K562 (cell line): ENCODE measurements at regions not wholly inside any gene's neighbourhood (a gene's known extent, or its start where the extent isn't known, plus 50 kb on each side); places are given as distances from the start of the nearest gene placed in this dataset.

ENCODE experiments used
- ATAC-seq: fragments of 200-7000 bp; cut with Tn5 transposase; 3 replicates; pipeline ENCODE4 v1.9.1; 2020; ENCODE audit warnings: moderate library complexity
- BruUV-seq: library from RNA; stranded (reverse); fragments of 400-500 nt; replicated peaks from 2 replicates; lab custom pipeline; 2021; lab: Mats Ljungman, UMichigan
- CTCF ChIA-PET: fragments of 300-600 bp; formaldehyde crosslinking; extraction: SDS; loops from one replicate; lab custom pipeline; 2021; ENCODE audit warnings: low intra/inter-chr PET ratio; lab: Yijun Ruan, JAX
- POLR2A ChIA-PET: fragments of 300-600, 350-650 bp; sonication (Branson Sonifier 250); formaldehyde crosslinking; extraction: SDS; loops from one replicate; lab custom pipeline; 2021; ENCODE audit warnings: antibody characterized with exemption, inconsistent platforms; lab: Yijun Ruan, JAX
- DNase-seq, 4 experiments: peaks; one replicate each; pipeline versions ENCODE4 v3.0.0 to v3.0.0-alpha.2; 2011 to 2018; ENCODE audit warnings: low spot score in 3 of 4, mixed read lengths in 3 of 4; ENCODE audit errors: extremely low read depth in 1 of 4
- FAIRE-seq: peaks from 2 replicates; lab custom pipeline; 2011; peaks lifted over from hg19 to GRCh38; lab: Jason Lieb, UNC
- H2AFZ ChIP-seq: 2 replicates; pipeline ENCODE4 v1.6.0; 2011; ENCODE audit warnings: low read depth, low read length, control low read depth, inconsistent platforms
- H3K27ac ChIP-seq: fragments of 200-600 bp; 3 replicates; pipeline ENCODE4 v1.8.0; 2011; ENCODE audit warnings: low read depth, mild to moderate bottlenecking, control low read depth, inconsistent platforms, low read length, moderate library complexity, mixed read lengths; ENCODE audit errors: extremely low read depth
- H3K27me3 ChIP-seq, 2 experiments: fragments of 300-600 bp in 1 of 2; 2 replicates in 1 of 2; 3 replicates in 1 of 2; pipeline versions ENCODE4 v1.6.0 to v1.8.0; 2011; ENCODE audit warnings: inconsistent platforms in 2 of 2, low read length in 2 of 2, mild to moderate bottlenecking in 1 of 2, mixed read lengths in 1 of 2, moderate library complexity in 1 of 2; ENCODE audit not compliant: control insufficient read depth in 2 of 2, insufficient read depth in 2 of 2
- H3K36me3 ChIP-seq: fragments of 300-600 bp; 3 replicates; pipeline ENCODE4 v1.8.0; 2011; ENCODE audit warnings: mild to moderate bottlenecking, low read length, inconsistent platforms; ENCODE audit not compliant: control insufficient read depth, insufficient read depth
- H3K4me1 ChIP-seq, 2 experiments: fragments of 200-600 bp in 1 of 2; replicated peaks in 1 of 2; 2 replicates in 1 of 2; 3 replicates in 1 of 2; pipeline versions ENCODE4 v1.5.1 to v1.8.0; 2011; ENCODE audit warnings: inconsistent platforms in 2 of 2, low read length in 2 of 2, mild to moderate bottlenecking in 1 of 2, mixed read lengths in 1 of 2, moderate library complexity in 1 of 2; ENCODE audit not compliant: control insufficient read depth in 2 of 2, insufficient read depth in 2 of 2
- H3K4me2 ChIP-seq: 2 replicates; pipeline ENCODE4 v1.6.1; 2011; ENCODE audit warnings: low read length, control low read depth, inconsistent platforms, mixed read lengths; ENCODE audit not compliant: insufficient read depth
- H3K4me3 ChIP-seq: fragments of 200-600 bp; sonication (generic), shearing (Covaris generic); 2 replicates; pipeline ENCODE4 v1.5.1; 2016; ENCODE audit warnings: control low read depth, inconsistent platforms
- H3K79me2 ChIP-seq: fragments of 200-600 bp; 3 replicates; pipeline ENCODE4 v1.8.0; 2011; ENCODE audit warnings: low read length, inconsistent platforms; ENCODE audit not compliant: control insufficient read depth, insufficient read depth
- H3K9ac ChIP-seq, 2 experiments: 2 replicates each; pipeline versions ENCODE4 v1.6.0 to v1.6.1; 2011; ENCODE audit warnings: low read depth in 2 of 2, low read length in 2 of 2, control low read depth in 1 of 2, inconsistent platforms in 1 of 2, mild to moderate bottlenecking in 1 of 2, mixed read lengths in 1 of 2; ENCODE audit not compliant: insufficient read depth in 1 of 2
- H3K9me1 ChIP-seq: one replicate; pipeline ENCODE4 v1.6.0; 2011; ENCODE audit warnings: inconsistent platforms, mild to moderate bottlenecking, low read length, moderate library complexity; ENCODE audit not compliant: control insufficient read depth, insufficient read depth
- H3K9me3 ChIP-seq: replicated peaks from 2 replicates; pipeline ENCODE4 v1.5.1; 2011; ENCODE audit warnings: low read depth, low read length, inconsistent platforms; ENCODE audit not compliant: control insufficient read depth, insufficient read depth
- H4K20me1 ChIP-seq: replicated peaks from 2 replicates; pipeline ENCODE4 v1.6.1; 2011; ENCODE audit warnings: low read length, inconsistent platforms, mixed read lengths; ENCODE audit not compliant: control insufficient read depth, insufficient read depth
- CEBPB ChIP-seq: fragments of 450-650 bp; IDR thresholded peaks from 2 replicates; pipeline ENCODE4 v1.6.1; 2016; ENCODE audit warnings: missing genetic modification characterization, missing compliant biosample characterization
- CEBPG ChIP-seq, 3 experiments: fragments of 200-800 bp in 1 of 3; sonication (Bioruptor generic) in 1 of 3; sonication (generic) in 1 of 3; formaldehyde crosslinking in 1 of 3; IDR thresholded peaks in 2 of 3; conservative IDR thresholded peaks in 1 of 3; 2 replicates each; pipeline versions ENCODE4 v1.6.1 to v1.8.0; 2016 to 2022; ENCODE audit warnings: missing compliant biosample characterization in 2 of 3, missing genetic modification characterization in 2 of 3, mild to moderate bottlenecking in 1 of 3, missing genetic modification reagents in 1 of 3
- MCM7 ChIP-seq, 2 experiments: fragments of 450-650 bp; IDR thresholded peaks; 2 replicates each; pipeline ENCODE4 v1.6.1; 2016 to 2018
- WGBS: fragments of 100-300 bp; shearing (Covaris generic); methylation state at CpG from one replicate; pipeline ENCODE4 v1.1.6; 2016; ENCODE audit warnings: low coverage, mixed read lengths; ENCODE audit not compliant: insufficient coverage; ENCODE audit errors: missing lambda C conversion rate; 5-methylcytosine and 5-hydroxymethylcytosine counted together
- in situ Hi-C: fragments of 300-500 bp; cut with MboI; formaldehyde crosslinking; loops from 4 replicates; pipeline ENCODE4 v1.15.0; 2018; ENCODE audit warnings: inconsistent platforms, mixed read lengths
- intact Hi-C: fragments of 100-400 bp; cut with micrococcal nuclease; formaldehyde crosslinking; loops from 2 replicates; pipeline ENCODE4 v1.14.2; 2022
- TF ChIP-seq, protein P1 (sequence below): fragments of 450-650 bp; formaldehyde crosslinking; IDR thresholded peaks from 2 replicates; pipeline ENCODE4 v1.4.0; 2022; ENCODE audit warnings: missing genetic modification characterization

- H3K27ac ChIP-seq, result no peak overlapping the region
- no peak for TF ChIP-seq MCM7 (IDR thresholded peaks at IDR 0.05)
- TF ChIP-seq CEBPB (tag), result peak; percentile 48; the same call in 1 of the 2 replicates
- TF ChIP-seq, protein P1, sequence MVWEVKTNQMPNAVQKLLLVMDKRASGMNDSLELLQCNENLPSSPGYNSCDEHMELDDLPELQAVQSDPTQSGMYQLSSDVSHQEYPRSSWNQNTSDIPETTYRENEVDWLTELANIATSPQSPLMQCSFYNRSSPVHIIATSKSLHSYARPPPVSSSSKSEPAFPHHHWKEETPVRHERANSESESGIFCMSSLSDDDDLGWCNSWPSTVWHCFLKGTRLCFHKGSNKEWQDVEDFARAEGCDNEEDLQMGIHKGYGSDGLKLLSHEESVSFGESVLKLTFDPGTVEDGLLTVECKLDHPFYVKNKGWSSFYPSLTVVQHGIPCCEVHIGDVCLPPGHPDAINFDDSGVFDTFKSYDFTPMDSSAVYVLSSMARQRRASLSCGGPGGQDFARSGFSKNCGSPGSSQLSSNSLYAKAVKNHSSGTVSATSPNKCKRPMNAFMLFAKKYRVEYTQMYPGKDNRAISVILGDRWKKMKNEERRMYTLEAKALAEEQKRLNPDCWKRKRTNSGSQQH (CRISPR knock-in tag), result no peak
- TF ChIP-seq CEBPG (CRISPR knock-in tag; IDR thresholded peaks at IDR 0.05), result no peak
- peak in 1 of 2 experiments; percentile 79; a peak in 2 of 4 replicates for TF ChIP-seq CEBPG (tag; conservative IDR thresholded peaks at IDR 0.05 in 1 of 2, IDR thresholded peaks at IDR 0.05 in 1 of 2)
- TF ChIP-seq, all 486 proteins: peak for 2
- 24% methylated on average over 4 of the region's 4 CpGs for WGBS
- H3K4me2 ChIP-seq, result no peak overlapping the region
- H3K4me1 ChIP-seq, result no peaks in the 10 kb centered on the region
- no TSS peak for BruUV-seq
- intact Hi-C loops (no loop called here), in situ Hi-C loops (loop anchor here (10.0 kb wide), 1 partner anchor 76 kb away; no protein-coding TSS in a partner anchor)
- no peak overlapping the region for H3K4me3 ChIP-seq
- H4K20me1 ChIP-seq, result no peaks in the 10 kb centered on the region
- FAIRE-seq (no peak), ATAC-seq (no peak), DNase-seq (no peak)
- H3K9ac ChIP-seq, result no peak overlapping the region
- H3K9me3 ChIP-seq, result no peaks in the 10 kb centered on the region
- no peaks in the 10 kb centered on the region for H3K36me3 ChIP-seq
- ChIA-PET POLR2A (no interaction called here), CTCF (no interaction called here)
- H3K27me3 ChIP-seq, result peaks cover 0 to 17% of the 10 kb centered on the region in 2 experiments; a peak in 4 of 5 replicates
- no peaks in the 10 kb centered on the region for H3K79me2 ChIP-seq
- H3K9me1 ChIP-seq, result no peaks in the 10 kb centered on the region
- H2AFZ ChIP-seq, result no peak overlapping the region
Observed at GRCh38 chr7:55649238-55649637, 76.9 kb upstream of the VOPP1 start.
